NB4 (cell line): ENCODE measurements at regions not wholly inside any gene's neighbourhood (a gene's known extent, or its start where the extent isn't known, plus 50 kb on each side); places are given as distances from the start of the nearest gene placed in this dataset.

Source experiments
- DNase-seq: peaks from one replicate; pipeline ENCODE4 v3.0.0; 2010; ENCODE audit warnings: low read depth
- H3K4me3 ChIP-seq: one replicate; pipeline ENCODE4 v1.5.1; 2011; ENCODE audit warnings: mild to moderate bottlenecking, low read depth, low read length, moderate library complexity
- MAX ChIP-seq: IDR thresholded peaks from 2 replicates; pipeline ENCODE4 v1.6.1; 2011; ENCODE audit warnings: low read depth, low read length
- MYC ChIP-seq: IDR thresholded peaks from 2 replicates; pipeline ENCODE4 v1.6.1; 2011; ENCODE audit warnings: low read depth, low read length
- POLR2A ChIP-seq: IDR thresholded peaks from 2 replicates; pipeline ENCODE4 v1.6.1; 2011; ENCODE audit warnings: mild to moderate bottlenecking; ENCODE audit not compliant: insufficient read length; ENCODE audit errors: extremely low read depth
- TF ChIP-seq, protein P1 (sequence below): IDR thresholded peaks from one replicate; pipeline ENCODE4 v1.5.1; 2012; ENCODE audit warnings: low read depth, low read length

- TF ChIP-seq MYC (no peak), POLR2A (no peak), MAX (no peak)
- TF ChIP-seq, protein P1, sequence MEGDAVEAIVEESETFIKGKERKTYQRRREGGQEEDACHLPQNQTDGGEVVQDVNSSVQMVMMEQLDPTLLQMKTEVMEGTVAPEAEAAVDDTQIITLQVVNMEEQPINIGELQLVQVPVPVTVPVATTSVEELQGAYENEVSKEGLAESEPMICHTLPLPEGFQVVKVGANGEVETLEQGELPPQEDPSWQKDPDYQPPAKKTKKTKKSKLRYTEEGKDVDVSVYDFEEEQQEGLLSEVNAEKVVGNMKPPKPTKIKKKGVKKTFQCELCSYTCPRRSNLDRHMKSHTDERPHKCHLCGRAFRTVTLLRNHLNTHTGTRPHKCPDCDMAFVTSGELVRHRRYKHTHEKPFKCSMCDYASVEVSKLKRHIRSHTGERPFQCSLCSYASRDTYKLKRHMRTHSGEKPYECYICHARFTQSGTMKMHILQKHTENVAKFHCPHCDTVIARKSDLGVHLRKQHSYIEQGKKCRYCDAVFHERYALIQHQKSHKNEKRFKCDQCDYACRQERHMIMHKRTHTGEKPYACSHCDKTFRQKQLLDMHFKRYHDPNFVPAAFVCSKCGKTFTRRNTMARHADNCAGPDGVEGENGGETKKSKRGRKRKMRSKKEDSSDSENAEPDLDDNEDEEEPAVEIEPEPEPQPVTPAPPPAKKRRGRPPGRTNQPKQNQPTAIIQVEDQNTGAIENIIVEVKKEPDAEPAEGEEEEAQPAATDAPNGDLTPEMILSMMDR: no peak
- no peak for DNase-seq
- no peak overlapping the region for H3K4me3 ChIP-seq
These were observed 184.2 kb upstream of the SPTLC3 start for GRCh38 chr20:12824328-12825225.

- TF ChIP-seq MAX (no peak), MYC (no peak), POLR2A (no peak)
- TF ChIP-seq, protein P1: no peak
- no peak overlapping the region for H3K4me3 ChIP-seq
- DNase-seq: no peak
These were observed 183.6 kb upstream of the SPTLC3 start for GRCh38 chr20:12825226-12825595.

GRCh38 chr20:12827816-12828385 is 180.9 kb upstream of the SPTLC3 start:
- TF ChIP-seq, protein P1: no peak
- TF ChIP-seq MYC (no peak), POLR2A (no peak), MAX (no peak)
- no peak for DNase-seq

GRCh38 chr20:12829170-12829569 is 179.6 kb upstream of the SPTLC3 start:
- no peak for DNase-seq
- TF ChIP-seq POLR2A (no peak), MAX (no peak), MYC (no peak)
- TF ChIP-seq, protein P1: no peak
- no peak overlapping the region for H3K4me3 ChIP-seq

More at GRCh38 chr20:12827816-12828385, 180.9 kb upstream of the SPTLC3 start:
- no peak overlapping the region for H3K4me3 ChIP-seq

GRCh38 chr20:12833861-12834260 is 174.9 kb upstream of the SPTLC3 start:
- DNase-seq: no peak
- no peak for TF ChIP-seq MAX
- no peak for TF ChIP-seq POLR2A
- TF ChIP-seq, protein P1: no peak
- no peak for TF ChIP-seq MYC

More at GRCh38 chr20:12833861-12834260, 174.9 kb upstream of the SPTLC3 start:
- no peak overlapping the region for H3K4me3 ChIP-seq
